ENCODE measurements at regions not wholly inside any gene's neighbourhood (a gene's known extent, or its start where the extent isn't known, plus 50 kb on each side); places are given as distances from the start of the nearest gene placed in this dataset.
A peak's percentile ranks its signal among the peaks of the same experiment; 100 is the strongest.

DNA sequence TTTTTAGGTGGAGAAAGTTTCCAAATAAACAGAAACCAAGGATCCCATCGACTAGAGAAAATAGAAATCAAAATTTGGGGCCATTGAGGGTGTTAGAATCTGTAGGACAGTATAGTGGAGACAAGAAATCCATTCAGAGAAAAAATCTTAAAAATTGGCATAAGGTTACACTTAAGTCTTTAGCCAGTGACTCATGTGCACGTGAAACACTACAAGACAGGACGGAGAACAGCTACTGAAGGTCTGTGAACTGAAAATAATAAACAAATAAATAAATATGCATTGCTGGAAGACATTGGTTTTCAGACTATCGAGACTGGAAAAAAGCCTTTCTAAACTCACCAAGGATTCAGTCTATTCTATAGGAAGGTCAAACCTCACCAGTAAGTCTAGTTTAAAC lies 1955.5 kb downstream of the MAT2B start:
- no peaks in the 10 kb centered on the region for H3K36me3 ChIP-seq (ENCODE audit: control insufficient read depth in 5 of 5, insufficient read depth in 5 of 5, low read length in 5 of 5)
- H3K27me3 ChIP-seq (ENCODE audit: control insufficient read depth in 5 of 5, insufficient read depth in 4 of 5, low read length in 5 of 5): no peaks in the 10 kb centered on the region
- H3K9ac ChIP-seq (ENCODE audit: low read length in 5 of 5): no peak overlapping the region
- peaks cover 0 to 4% (median 0%) of the 10 kb centered on the region in 5 donors for H3K4me1 ChIP-seq (ENCODE audit: control insufficient read depth in 5 of 5, insufficient read depth in 5 of 5, low read length in 5 of 5)
- H3K27ac ChIP-seq (ENCODE audit: low read depth, low read length): no peak overlapping the region
- H3K9me3 ChIP-seq (ENCODE audit: control insufficient read depth in 5 of 5, low read length in 5 of 5): no peaks in the 10 kb centered on the region
- no peak overlapping the region for H3K4me3 ChIP-seq (ENCODE audit: low read depth in 1 of 5, low read length in 5 of 5)

DNA sequence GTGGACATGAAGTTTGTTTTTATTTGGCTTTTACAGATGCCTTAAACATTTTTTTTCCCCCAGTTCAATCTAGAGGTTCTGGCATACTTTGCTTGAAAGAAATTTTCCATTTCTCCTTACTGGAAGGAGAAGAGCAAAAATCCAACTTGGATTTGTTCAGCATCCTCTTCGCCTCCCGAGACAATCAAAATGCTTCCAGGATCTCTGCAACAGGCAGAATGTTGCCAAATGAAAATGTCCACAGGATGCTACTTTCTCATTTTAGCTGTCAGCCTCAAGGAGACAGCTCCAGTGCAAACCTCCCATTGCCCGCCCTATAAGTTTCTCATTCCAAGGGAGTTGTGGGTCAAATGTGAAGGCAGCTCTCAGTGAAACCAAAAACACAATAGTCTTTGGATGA lies 1972.1 kb downstream of the MAT2B start:
- Histone ChIP-seq H3K9me3 (ENCODE audit: control insufficient read depth in 5 of 5, low read length in 5 of 5) (no peaks in the 10 kb centered on the region), H3K9ac (ENCODE audit: low read length in 5 of 5) (no peak overlapping the region), H3K27ac (ENCODE audit: low read depth, low read length) (no peak overlapping the region), H3K4me1 (ENCODE audit: control insufficient read depth in 5 of 5, insufficient read depth in 5 of 5, low read length in 5 of 5) (no peaks in the 10 kb centered on the region), H3K4me3 (ENCODE audit: low read depth in 1 of 5, low read length in 5 of 5) (no peak overlapping the region), H3K36me3 (ENCODE audit: control insufficient read depth in 5 of 5, insufficient read depth in 5 of 5, low read length in 5 of 5) (no peaks in the 10 kb centered on the region), H3K27me3 (ENCODE audit: control insufficient read depth in 5 of 5, insufficient read depth in 4 of 5, low read length in 5 of 5) (no peaks in the 10 kb centered on the region)

GRCh38 chr5:165495829-165496380 lies 1990.5 kb downstream of the MAT2B start:
- Histone ChIP-seq H3K36me3 (ENCODE audit: control insufficient read depth in 5 of 5, insufficient read depth in 5 of 5, low read length in 5 of 5) (no peaks in the 10 kb centered on the region), H3K4me3 (ENCODE audit: low read depth in 1 of 5, low read length in 5 of 5) (no peak overlapping the region), H3K27ac (ENCODE audit: low read depth, low read length) (no peak overlapping the region), H3K27me3 (ENCODE audit: control insufficient read depth in 5 of 5, insufficient read depth in 4 of 5, low read length in 5 of 5) (no peaks in the 10 kb centered on the region), H3K9me3 (ENCODE audit: control insufficient read depth in 5 of 5, low read length in 5 of 5) (no peaks in the 10 kb centered on the region), H3K4me1 (ENCODE audit: control insufficient read depth in 5 of 5, insufficient read depth in 5 of 5, low read length in 5 of 5) (peaks cover 0 to 3% (median 0%) of the 10 kb centered on the region in 5 donors), H3K9ac (ENCODE audit: low read length in 5 of 5) (no peak overlapping the region)

DNA sequence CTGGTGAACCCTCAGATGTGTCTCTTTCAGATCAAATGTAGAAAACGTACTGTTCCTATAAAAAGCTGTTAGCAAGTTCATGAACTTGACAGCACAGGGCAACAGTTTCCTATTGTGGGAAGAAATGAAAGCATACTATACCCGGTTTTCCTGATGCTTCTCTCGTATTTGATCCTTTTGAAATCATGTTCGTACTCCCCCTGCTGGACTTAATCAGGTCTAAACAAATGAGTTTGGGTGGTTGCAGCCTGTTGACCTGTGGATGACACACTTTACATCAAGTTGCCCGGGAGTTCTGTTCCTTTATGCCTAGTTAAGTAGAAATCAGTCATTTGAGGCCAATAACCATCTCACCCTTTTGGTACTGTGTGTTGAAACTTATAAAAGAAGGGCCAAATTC lies 1992.3 kb downstream of the MAT2B start:
- Histone ChIP-seq H3K4me1 (ENCODE audit: control insufficient read depth in 5 of 5, insufficient read depth in 5 of 5, low read length in 5 of 5) (peaks cover 0 to 3% (median 0%) of the 10 kb centered on the region in 5 donors), H3K27ac (ENCODE audit: low read depth, low read length) (no peak overlapping the region), H3K36me3 (ENCODE audit: control insufficient read depth in 5 of 5, insufficient read depth in 5 of 5, low read length in 5 of 5) (no peaks in the 10 kb centered on the region), H3K27me3 (ENCODE audit: control insufficient read depth in 5 of 5, insufficient read depth in 4 of 5, low read length in 5 of 5) (no peaks in the 10 kb centered on the region), H3K4me3 (ENCODE audit: low read depth in 1 of 5, low read length in 5 of 5) (no peak overlapping the region), H3K9ac (ENCODE audit: low read length in 5 of 5) (no peak overlapping the region), H3K9me3 (ENCODE audit: control insufficient read depth in 5 of 5, low read length in 5 of 5) (no peaks in the 10 kb centered on the region)

GRCh38 chr5:165502893-165503691 lies 1997.7 kb downstream of the MAT2B start:
- no peak overlapping the region for H3K27ac ChIP-seq (ENCODE audit: low read depth, low read length)
- H3K9me3 ChIP-seq (ENCODE audit: control insufficient read depth in 5 of 5, low read length in 5 of 5): peaks cover 0 to 4% (median 3%) of the 10 kb centered on the region in 5 donors
- peak overlapping the region in 2 of 5 donors; percentile 6 to 42 for H3K4me3 ChIP-seq (ENCODE audit: low read depth in 1 of 5, low read length in 5 of 5)
- no peaks in the 10 kb centered on the region for H3K36me3 ChIP-seq (ENCODE audit: control insufficient read depth in 5 of 5, insufficient read depth in 5 of 5, low read length in 5 of 5)
- H3K4me1 ChIP-seq (ENCODE audit: control insufficient read depth in 5 of 5, insufficient read depth in 5 of 5, low read length in 5 of 5): peaks cover 0 to 3% (median 0%) of the 10 kb centered on the region in 5 donors
- no peak overlapping the region for H3K9ac ChIP-seq (ENCODE audit: low read length in 5 of 5)
- H3K27me3 ChIP-seq (ENCODE audit: control insufficient read depth in 5 of 5, insufficient read depth in 4 of 5, low read length in 5 of 5): no peaks in the 10 kb centered on the region

DNA sequence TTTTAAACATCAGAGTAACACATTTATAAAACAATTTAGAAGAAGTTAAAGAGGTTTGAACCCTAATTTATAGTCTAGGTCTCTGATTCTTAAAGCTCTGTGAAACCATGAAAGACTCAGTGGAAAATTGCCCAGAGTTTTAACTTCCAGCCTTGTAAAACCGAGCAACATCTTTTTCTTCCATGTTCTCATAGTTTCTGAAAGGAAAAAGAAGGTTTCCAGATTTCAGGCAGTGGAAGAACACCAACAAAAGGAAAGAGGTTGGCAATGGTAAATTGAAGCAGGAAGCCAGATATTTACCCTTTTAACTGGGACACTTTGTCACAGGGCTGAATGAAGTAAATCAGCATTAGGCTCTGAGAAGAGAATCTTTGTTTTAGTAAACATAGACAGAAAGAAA lies 1999.3 kb downstream of the MAT2B start:
- Histone ChIP-seq H3K9me3 (ENCODE audit: control insufficient read depth in 5 of 5, low read length in 5 of 5) (peaks cover 0 to 8% (median 3%) of the 10 kb centered on the region in 5 donors), H3K36me3 (ENCODE audit: control insufficient read depth in 5 of 5, insufficient read depth in 5 of 5, low read length in 5 of 5) (no peaks in the 10 kb centered on the region), H3K27me3 (ENCODE audit: control insufficient read depth in 5 of 5, insufficient read depth in 4 of 5, low read length in 5 of 5) (no peaks in the 10 kb centered on the region), H3K4me3 (ENCODE audit: low read depth in 1 of 5, low read length in 5 of 5) (no peak overlapping the region), H3K4me1 (ENCODE audit: control insufficient read depth in 5 of 5, insufficient read depth in 5 of 5, low read length in 5 of 5) (peaks cover 0 to 3% (median 0%) of the 10 kb centered on the region in 5 donors), H3K9ac (ENCODE audit: low read length in 5 of 5) (no peak overlapping the region), H3K27ac (ENCODE audit: low read depth, low read length) (no peak overlapping the region)

DNA sequence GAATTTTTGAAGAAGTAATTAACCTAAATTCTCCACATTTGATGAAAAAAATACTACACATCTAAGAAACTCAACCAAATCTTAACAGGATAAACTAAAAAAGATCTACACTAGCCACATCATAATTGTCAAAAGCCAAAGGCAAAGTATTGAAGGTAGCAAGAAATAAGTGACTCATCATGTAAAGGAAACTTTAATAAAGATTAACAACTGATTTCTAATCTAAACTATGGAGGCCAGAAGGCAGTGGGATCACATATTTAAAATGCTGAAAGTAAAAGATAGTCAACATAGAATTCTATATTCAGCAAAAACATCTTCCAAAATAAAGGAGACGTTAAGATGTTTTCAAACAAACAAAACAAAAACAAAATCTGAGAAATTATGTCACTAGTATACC lies 2002.9 kb downstream of the MAT2B start:
- Histone ChIP-seq H3K4me1 (ENCODE audit: control insufficient read depth in 5 of 5, insufficient read depth in 5 of 5, low read length in 5 of 5) (peaks cover 0 to 1% (median 0%) of the 10 kb centered on the region in 5 donors), H3K27ac (ENCODE audit: low read depth, low read length) (no peak overlapping the region), H3K9ac (ENCODE audit: low read length in 5 of 5) (no peak overlapping the region), H3K36me3 (ENCODE audit: control insufficient read depth in 5 of 5, insufficient read depth in 5 of 5, low read length in 5 of 5) (no peaks in the 10 kb centered on the region), H3K4me3 (ENCODE audit: low read depth in 1 of 5, low read length in 5 of 5) (no peak overlapping the region), H3K27me3 (ENCODE audit: control insufficient read depth in 5 of 5, insufficient read depth in 4 of 5, low read length in 5 of 5) (no peaks in the 10 kb centered on the region), H3K9me3 (ENCODE audit: control insufficient read depth in 5 of 5, low read length in 5 of 5) (peaks cover 0 to 8% (median 3%) of the 10 kb centered on the region in 5 donors)

- peaks cover 0 to 8% (median 3%) of the 10 kb centered on the region in 5 donors for H3K9me3 ChIP-seq (ENCODE audit: control insufficient read depth in 5 of 5, low read length in 5 of 5)
- H3K36me3 ChIP-seq (ENCODE audit: control insufficient read depth in 5 of 5, insufficient read depth in 5 of 5, low read length in 5 of 5): no peaks in the 10 kb centered on the region
- no peak overlapping the region for H3K9ac ChIP-seq (ENCODE audit: low read length in 5 of 5)
- H3K4me1 ChIP-seq (ENCODE audit: control insufficient read depth in 5 of 5, insufficient read depth in 5 of 5, low read length in 5 of 5): no peaks in the 10 kb centered on the region
- H3K27ac ChIP-seq (ENCODE audit: low read depth, low read length): no peak overlapping the region
- no peak overlapping the region for H3K4me3 ChIP-seq (ENCODE audit: low read depth in 1 of 5, low read length in 5 of 5)
- H3K27me3 ChIP-seq (ENCODE audit: control insufficient read depth in 5 of 5, insufficient read depth in 4 of 5, low read length in 5 of 5): no peaks in the 10 kb centered on the region
Observed at GRCh38 chr5:165508861-165509260, 2003.4 kb downstream of the MAT2B start.

DNA sequence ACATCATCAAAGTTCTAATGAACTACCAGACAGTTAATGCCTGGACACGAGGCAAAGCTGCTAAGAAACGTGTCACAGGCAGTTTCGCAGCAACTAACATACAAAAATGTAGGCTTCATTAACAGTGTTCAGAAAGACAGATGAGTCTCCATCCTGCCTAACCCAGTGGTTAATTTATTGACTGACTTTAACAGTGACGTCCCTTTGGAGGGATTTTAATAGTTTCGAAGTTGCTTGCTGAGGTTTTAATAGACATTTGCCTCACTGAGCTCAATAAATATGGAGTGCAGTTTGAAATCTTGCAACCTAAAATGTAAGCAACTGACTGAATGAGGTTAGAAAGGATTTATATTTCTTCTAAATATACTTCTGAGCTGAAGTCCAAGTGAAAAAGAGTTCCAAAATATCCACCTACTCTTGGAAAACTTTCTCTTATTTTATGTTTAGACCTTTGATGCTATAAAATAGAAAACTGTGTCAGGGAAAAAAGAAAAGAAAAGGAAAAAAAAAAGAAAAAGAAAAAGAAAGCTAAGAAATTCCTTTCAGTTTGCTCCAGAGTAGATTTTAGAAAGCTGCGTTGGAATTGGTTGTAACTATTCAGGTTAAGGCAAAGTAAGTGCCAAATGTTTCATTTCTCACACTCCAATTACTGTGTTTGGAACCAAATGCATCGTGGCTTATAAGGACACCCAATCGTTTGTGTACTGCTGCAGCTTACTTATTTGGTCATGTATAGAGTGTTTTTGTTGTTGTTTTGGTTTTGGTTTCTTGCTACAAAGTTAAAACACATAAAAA lies 2016.6 kb downstream of the MAT2B start:
- no peaks in the 10 kb centered on the region for H3K4me1 ChIP-seq (ENCODE audit: control insufficient read depth in 5 of 5, insufficient read depth in 5 of 5, low read length in 5 of 5)
- H3K27ac ChIP-seq (ENCODE audit: low read depth, low read length): no peak overlapping the region
- H3K27me3 ChIP-seq (ENCODE audit: control insufficient read depth in 5 of 5, insufficient read depth in 4 of 5, low read length in 5 of 5): no peaks in the 10 kb centered on the region
- H3K36me3 ChIP-seq (ENCODE audit: control insufficient read depth in 5 of 5, insufficient read depth in 5 of 5, low read length in 5 of 5): no peaks in the 10 kb centered on the region
- no peak overlapping the region for H3K4me3 ChIP-seq (ENCODE audit: low read depth in 1 of 5, low read length in 5 of 5)
- H3K9me3 ChIP-seq (ENCODE audit: control insufficient read depth in 5 of 5, low read length in 5 of 5): no peaks in the 10 kb centered on the region
- no peak overlapping the region for H3K9ac ChIP-seq (ENCODE audit: low read length in 5 of 5)

- no peak overlapping the region for H3K9ac ChIP-seq (ENCODE audit: low read length in 5 of 5)
- no peak overlapping the region for H3K4me3 ChIP-seq (ENCODE audit: low read depth in 1 of 5, low read length in 5 of 5)
- no peaks in the 10 kb centered on the region for H3K27me3 ChIP-seq (ENCODE audit: control insufficient read depth in 5 of 5, insufficient read depth in 4 of 5, low read length in 5 of 5)
- H3K9me3 ChIP-seq (ENCODE audit: control insufficient read depth in 5 of 5, low read length in 5 of 5): peaks cover 0 to 13% (median 10%) of the 10 kb centered on the region in 5 donors
- H3K36me3 ChIP-seq (ENCODE audit: control insufficient read depth in 5 of 5, insufficient read depth in 5 of 5, low read length in 5 of 5): no peaks in the 10 kb centered on the region
- no peaks in the 10 kb centered on the region for H3K4me1 ChIP-seq (ENCODE audit: control insufficient read depth in 5 of 5, insufficient read depth in 5 of 5, low read length in 5 of 5)
- no peak overlapping the region for H3K27ac ChIP-seq (ENCODE audit: low read depth, low read length)
Observed at GRCh38 chr5:165525271-165525670, 2019.9 kb downstream of the MAT2B start.

All from subcutaneous abdominal adipose tissue (tissue), 5 donors.